Trophoblast cell (in vitro differentiated cells and primary cell): ENCODE measurements at regions not wholly inside any gene's neighbourhood (a gene's known extent, or its start where the extent isn't known, plus 50 kb on each side); places are given as distances from the start of the nearest gene placed in this dataset.

Experiments used
- DNase-seq, 2 donors: peaks; one replicate each; pipeline ENCODE4 v3.0.0-alpha.2; 2016
- H2AFZ ChIP-seq: 2 replicates; pipeline ENCODE4 v1.6.1; 2013; ENCODE audit warnings: low read length, moderate library complexity, mild to moderate bottlenecking; ENCODE audit not compliant: insufficient read depth, poor library complexity
- H2AK5ac ChIP-seq: 2 replicates; pipeline ENCODE4 v1.6.1; 2013; ENCODE audit warnings: mild to moderate bottlenecking, low read length
- H2BK120ac ChIP-seq: 2 replicates; pipeline ENCODE4 v1.6.1; 2013; ENCODE audit warnings: low read length, mild to moderate bottlenecking, moderate library complexity; ENCODE audit not compliant: insufficient read depth, poor library complexity
- H2BK12ac ChIP-seq: 2 replicates; pipeline ENCODE4 v1.6.1; 2013; ENCODE audit warnings: mild to moderate bottlenecking, low read length, moderate library complexity
- H2BK5ac ChIP-seq: 2 replicates; pipeline ENCODE4 v1.6.1; 2013; ENCODE audit warnings: low read length, low read depth, moderate library complexity, mild to moderate bottlenecking; ENCODE audit not compliant: poor library complexity
- H3K14ac ChIP-seq: 2 replicates; pipeline ENCODE4 v1.6.1; 2013; ENCODE audit warnings: mild to moderate bottlenecking, low read length
- H3K18ac ChIP-seq: 2 replicates; pipeline ENCODE4 v1.6.1; 2013; ENCODE audit warnings: mild to moderate bottlenecking, low read length
- H3K23ac ChIP-seq: 2 replicates; pipeline ENCODE4 v1.6.1; 2013; ENCODE audit warnings: low read length
- H3K27ac ChIP-seq: 2 replicates; pipeline ENCODE4 v1.5.1; 2013; ENCODE audit warnings: low read depth, mild to moderate bottlenecking, inconsistent platforms, low read length, moderate library complexity
- H3K27me3 ChIP-seq: 2 replicates; pipeline ENCODE4 v1.6.1; 2013; ENCODE audit warnings: inconsistent platforms, mild to moderate bottlenecking, low read length, moderate library complexity; ENCODE audit not compliant: insufficient read depth
- H3K36me3 ChIP-seq, 2 experiments: 1 replicate in 1 of 2; 2 replicates in 1 of 2; pipeline ENCODE4 v1.6.1; 2013; ENCODE audit warnings: low read length in 2 of 2, mild to moderate bottlenecking in 2 of 2, moderate library complexity in 1 of 2; ENCODE audit not compliant: insufficient read depth in 2 of 2, control insufficient read depth in 1 of 2
- H3K4ac ChIP-seq: 2 replicates; pipeline ENCODE4 v1.6.1; 2013; ENCODE audit warnings: low read depth, mild to moderate bottlenecking, low read length, moderate library complexity
- H3K4me1 ChIP-seq, 2 experiments: 1 replicate in 1 of 2; 2 replicates in 1 of 2; pipeline ENCODE4 v1.6.1; 2013; ENCODE audit warnings: low read length in 2 of 2, mild to moderate bottlenecking in 2 of 2, moderate library complexity in 1 of 2; ENCODE audit not compliant: insufficient read depth in 2 of 2, control insufficient read depth in 1 of 2
- H3K4me2 ChIP-seq: 2 replicates; pipeline ENCODE4 v1.6.1; 2013; ENCODE audit warnings: inconsistent platforms, mild to moderate bottlenecking, low read length, moderate library complexity
- H3K4me3 ChIP-seq: 2 replicates; pipeline ENCODE4 v1.5.1; 2013; ENCODE audit warnings: mild to moderate bottlenecking, low read depth, low read length, inconsistent platforms
- H3K79me1 ChIP-seq: one replicate; pipeline ENCODE4 v1.6.1; 2013; ENCODE audit warnings: low read length
- H3K79me2 ChIP-seq: 2 replicates; pipeline ENCODE4 v1.6.1; 2013; ENCODE audit warnings: low read length, mild to moderate bottlenecking; ENCODE audit not compliant: control insufficient read depth, insufficient read depth, poor library complexity
- H3K9ac ChIP-seq: 2 replicates; pipeline ENCODE4 v1.6.1; 2013; ENCODE audit warnings: mild to moderate bottlenecking, low read length
- H3K9me3 ChIP-seq: 2 replicates; pipeline ENCODE4 v1.6.1; 2013; ENCODE audit warnings: low read depth, mild to moderate bottlenecking, control low read depth, inconsistent platforms, low read length; ENCODE audit not compliant: insufficient read depth
- H4K12ac ChIP-seq: 2 replicates; pipeline ENCODE4 v1.6.1; 2013; ENCODE audit warnings: low read depth, mild to moderate bottlenecking, low read length, moderate library complexity
- H4K8ac ChIP-seq: 2 replicates; pipeline ENCODE4 v1.6.1; 2013; ENCODE audit warnings: low read depth, mild to moderate bottlenecking, low read length, moderate library complexity
- H4K91ac ChIP-seq: one replicate; pipeline ENCODE4 v1.6.1; 2013; ENCODE audit warnings: low read depth, mild to moderate bottlenecking, low read length, moderate library complexity
- WGBS: extraction: QIAGEN DNeasy Blood & Tissue Kit; methylation state at CpG from one replicate; pipeline ENCODE4 v1.1.7; 2013; ENCODE audit warnings: missing lambda C conversion rate; ENCODE audit not compliant: insufficient read length, insufficient coverage; ENCODE audit errors: extremely low coverage; 5-methylcytosine and 5-hydroxymethylcytosine counted together

GRCh38 chr4:187469627-187470026 lies 525.9 kb upstream of the ZFP42 start:
- Histone ChIP-seq H3K9ac (no peak overlapping the region), H4K12ac (no peak overlapping the region), H3K9me3 (no peaks in the 10 kb centered on the region), H3K4me1 (no peaks in the 10 kb centered on the region), H2AK5ac (no peak overlapping the region), H3K79me1 (no peaks in the 10 kb centered on the region), H3K27ac (no peak overlapping the region), H2BK5ac (no peak overlapping the region), H3K27me3 (no peaks in the 10 kb centered on the region), H3K18ac (no peak overlapping the region), H3K4me3 (no peak overlapping the region), H2BK120ac (no peak overlapping the region), H3K14ac (no peak overlapping the region), H3K36me3 (no peaks in the 10 kb centered on the region), H4K91ac (no peak overlapping the region), H3K79me2 (no peaks in the 10 kb centered on the region), H3K4me2 (no peak overlapping the region), H4K8ac (no peak overlapping the region), H2BK12ac (no peak overlapping the region), H3K23ac (no peak overlapping the region), H2AFZ (no peak overlapping the region), H3K4ac (no peak overlapping the region)
- WGBS = no CpG with 5 or more reads among the region's 2 CpGs
- no peak for DNase-seq

- Histone ChIP-seq H3K4me3 (no peak overlapping the region), H2AK5ac (no peak overlapping the region), H3K36me3 (no peaks in the 10 kb centered on the region), H2BK12ac (no peak overlapping the region), H3K4ac (no peak overlapping the region), H2BK5ac (no peak overlapping the region), H3K4me1 (no peaks in the 10 kb centered on the region), H3K27ac (no peak overlapping the region), H3K27me3 (no peaks in the 10 kb centered on the region), H3K4me2 (no peak overlapping the region), H3K14ac (no peak overlapping the region), H4K12ac (no peak overlapping the region), H3K23ac (no peak overlapping the region), H2BK120ac (no peak overlapping the region), H3K79me1 (no peaks in the 10 kb centered on the region), H3K18ac (no peak overlapping the region), H3K9me3 (no peaks in the 10 kb centered on the region), H4K91ac (no peak overlapping the region), H4K8ac (no peak overlapping the region), H2AFZ (no peak overlapping the region), H3K79me2 (no peaks in the 10 kb centered on the region), H3K9ac (no peak overlapping the region)
- no CpG with 5 or more reads among the region's 3 CpGs for WGBS
- no peak for DNase-seq
Observed at GRCh38 chr4:187470061-187470460, 525.5 kb upstream of the ZFP42 start.

- Histone ChIP-seq H2AFZ (no peak overlapping the region), H3K79me1 (no peaks in the 10 kb centered on the region), H3K4me2 (no peak overlapping the region), H4K8ac (no peak overlapping the region), H3K4ac (no peak overlapping the region), H3K4me3 (no peak overlapping the region), H3K27ac (no peak overlapping the region), H2AK5ac (no peak overlapping the region), H3K23ac (no peak overlapping the region), H2BK12ac (no peak overlapping the region), H2BK120ac (no peak overlapping the region), H3K36me3 (no peaks in the 10 kb centered on the region), H3K9me3 (no peaks in the 10 kb centered on the region), H3K79me2 (no peaks in the 10 kb centered on the region), H3K4me1 (peaks cover 0 to 3% of the 10 kb centered on the region in 2 experiments), H3K14ac (no peak overlapping the region), H2BK5ac (no peak overlapping the region), H3K27me3 (no peaks in the 10 kb centered on the region), H4K12ac (no peak overlapping the region), H4K91ac (no peak overlapping the region), H3K9ac (no peak overlapping the region), H3K18ac (no peak overlapping the region)
- 75% methylated on average over 4 of the region's 9 CpGs for WGBS
- DNase-seq = no peak
Observed at GRCh38 chr4:187474238-187474637, 521.3 kb upstream of the ZFP42 start.

GRCh38 chr4:187475901-187476300 lies 519.7 kb upstream of the ZFP42 start:
- WGBS = no CpG with 5 or more reads among the region's 2 CpGs
- no peak overlapping the region for H2BK5ac ChIP-seq
- H2AK5ac ChIP-seq = no peak overlapping the region
- no peaks in the 10 kb centered on the region for H3K9me3 ChIP-seq
- no peak overlapping the region for H2AFZ ChIP-seq
- no peak overlapping the region for H3K4me3 ChIP-seq
- H3K18ac ChIP-seq = no peak overlapping the region
- no peak overlapping the region for H2BK120ac ChIP-seq
- H3K79me2 ChIP-seq = no peaks in the 10 kb centered on the region
- no peak overlapping the region for H4K8ac ChIP-seq
- no peak for DNase-seq
- no peak overlapping the region for H3K23ac ChIP-seq
- no peaks in the 10 kb centered on the region for H3K36me3 ChIP-seq
- H3K14ac ChIP-seq = no peak overlapping the region
- no peak overlapping the region for H4K12ac ChIP-seq
- H3K9ac ChIP-seq = no peak overlapping the region
- no peak overlapping the region for H2BK12ac ChIP-seq
- no peak overlapping the region for H3K4me2 ChIP-seq
- no peaks in the 10 kb centered on the region for H3K79me1 ChIP-seq
- no peaks in the 10 kb centered on the region for H3K27me3 ChIP-seq
- H3K4me1 ChIP-seq = peaks cover 0 to 3% of the 10 kb centered on the region in 2 experiments
- H4K91ac ChIP-seq = no peak overlapping the region
- H3K4ac ChIP-seq = no peak overlapping the region
- no peak overlapping the region for H3K27ac ChIP-seq
